Bronchial epithelial cell (primary cell): ENCODE measurements at regions not wholly inside any gene's neighbourhood (a gene's known extent, or its start where the extent isn't known, plus 50 kb on each side); places are given as distances from the start of the nearest gene placed in this dataset.

ENCODE experiments used
- DNase-seq: peaks from one replicate; pipeline ENCODE4 v3.0.0-alpha.2; 2010; ENCODE audit warnings: low read depth
- FAIRE-seq: peaks from 2 replicates; lab custom pipeline; 2011; peaks lifted over from hg19 to GRCh38; lab: Jason Lieb, UNC
- H3K27me3 ChIP-seq: 2 replicates; pipeline ENCODE4 v1.5.1; 2011; ENCODE audit warnings: low read length; ENCODE audit not compliant: control insufficient read depth, insufficient read depth
- H3K36me3 ChIP-seq: 2 replicates; pipeline ENCODE4 v1.5.1; 2011; ENCODE audit warnings: low read length; ENCODE audit not compliant: control insufficient read depth, insufficient read depth
- H3K4me3 ChIP-seq: 2 replicates; pipeline ENCODE4 v1.5.1; 2011; ENCODE audit warnings: mild to moderate bottlenecking, low read depth, low read length, control low read depth
- CTCF ChIP-seq: IDR thresholded peaks from 2 replicates; pipeline ENCODE4 v1.5.1; 2011; ENCODE audit warnings: mild to moderate bottlenecking, moderate library complexity, low read length, control low read depth, inconsistent platforms; ENCODE audit not compliant: insufficient read depth, severe bottlenecking

DNA sequence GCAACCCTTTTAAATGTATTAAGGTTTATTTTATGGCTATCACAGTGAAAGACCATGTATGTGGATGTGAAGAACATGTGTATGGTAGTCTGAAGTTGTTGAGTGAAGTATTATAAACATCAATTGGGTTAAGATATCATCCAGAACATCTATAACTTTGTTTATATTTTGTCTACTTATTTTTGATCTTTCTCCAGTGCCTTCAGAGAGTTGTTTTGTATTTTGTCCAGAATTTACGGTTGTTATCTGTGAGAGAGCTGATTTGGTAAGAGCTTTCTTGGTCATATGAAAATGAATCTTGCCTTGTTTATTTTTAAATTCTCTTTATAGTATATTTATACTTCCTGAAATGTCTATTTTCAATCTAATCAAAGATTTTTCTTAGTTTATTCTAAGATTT, 573.7 kb upstream of the POU3F3 start:
- DNase-seq (no peak), FAIRE-seq (no peak)
- Histone ChIP-seq H3K4me3 (no peak overlapping the region), H3K27me3 (no peaks in the 10 kb centered on the region), H3K36me3 (no peaks in the 10 kb centered on the region)
- no peak for TF ChIP-seq CTCF

DNA sequence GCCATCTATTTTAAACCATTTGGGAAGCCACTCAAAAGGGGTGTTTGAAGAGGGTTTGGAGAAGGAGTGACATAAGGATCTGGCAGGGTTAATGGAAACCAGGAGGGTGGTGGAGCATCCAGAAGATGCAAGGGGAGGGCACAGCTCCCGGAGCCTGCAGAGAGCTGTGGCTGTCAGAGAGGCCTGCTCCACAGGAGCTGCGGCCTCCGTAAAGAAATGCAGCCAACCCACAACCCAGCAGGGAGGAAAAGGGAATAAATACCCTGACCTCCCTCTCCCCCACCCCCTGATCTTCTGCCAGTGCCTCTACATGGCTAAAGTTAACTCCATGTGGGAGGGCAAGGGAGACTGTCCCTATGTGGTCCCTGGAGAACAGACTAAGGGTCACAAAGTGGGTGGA, 567.1 kb upstream of the POU3F3 start:
- no peak for TF ChIP-seq CTCF
- Histone ChIP-seq H3K36me3 (no peaks in the 10 kb centered on the region), H3K4me3 (no peak overlapping the region), H3K27me3 (no peaks in the 10 kb centered on the region)
- no peak for DNase-seq
- FAIRE-seq = no peak

DNA sequence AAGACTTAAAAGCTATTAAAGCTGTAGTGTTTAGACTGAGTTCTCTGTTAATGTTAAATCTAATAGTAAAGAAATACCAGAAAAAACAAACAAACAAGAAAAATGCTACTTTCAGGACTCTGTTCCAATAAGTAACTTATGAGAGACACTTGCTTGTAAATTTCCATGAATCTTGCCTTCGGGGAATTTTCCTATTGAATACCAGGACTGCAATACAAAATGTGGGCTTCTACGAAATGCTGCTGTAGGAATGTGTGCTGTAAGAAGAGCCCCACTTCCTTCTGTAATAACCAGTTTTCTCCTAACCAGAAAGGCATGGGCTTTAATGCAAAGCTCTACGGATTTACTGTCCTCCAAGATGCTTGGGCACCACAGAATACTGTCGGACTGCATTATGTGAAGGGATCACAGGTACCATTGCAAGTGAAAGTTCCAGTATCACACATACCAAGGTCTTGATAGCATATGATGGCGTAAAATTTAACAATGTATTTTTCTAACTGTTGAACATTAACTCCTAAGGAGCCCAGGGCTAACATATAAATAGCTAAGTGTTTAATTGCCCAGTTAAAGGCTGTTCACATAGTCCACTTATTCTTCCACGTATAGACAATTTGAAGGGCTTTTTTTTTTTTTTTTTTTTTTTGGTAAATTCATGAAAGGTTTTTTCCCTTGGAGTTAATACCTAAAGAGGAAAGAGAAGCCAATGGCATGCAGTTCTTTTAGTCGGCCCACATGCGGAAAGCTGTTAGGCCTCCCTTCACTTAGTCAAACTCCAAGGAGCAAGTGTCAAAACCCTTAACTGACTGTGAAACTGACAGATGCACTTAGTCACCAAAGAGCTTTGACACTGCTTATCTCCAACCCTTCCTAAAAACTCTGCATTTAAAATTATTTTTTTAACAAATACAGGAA, 564.0 kb upstream of the POU3F3 start:
- Histone ChIP-seq H3K27me3 (no peaks in the 10 kb centered on the region), H3K4me3 (no peak overlapping the region), H3K36me3 (no peaks in the 10 kb centered on the region)
- FAIRE-seq = no peak
- TF ChIP-seq CTCF = no peak
- DNase-seq = no peak

DNA sequence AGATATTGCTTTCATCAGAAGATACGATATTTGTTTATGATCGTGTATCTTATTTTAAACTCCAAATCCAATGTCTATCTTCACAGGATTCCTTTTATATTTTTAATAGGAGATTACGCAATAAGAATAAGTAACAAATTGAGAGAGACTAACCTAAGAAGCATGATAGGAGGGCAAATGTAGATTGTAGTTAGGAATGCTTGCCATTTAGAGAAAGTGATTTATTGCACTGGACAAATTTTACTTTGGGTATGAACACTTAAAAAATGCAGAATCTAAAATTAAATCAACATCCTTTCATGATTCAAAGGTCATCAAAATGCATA, 563.4 kb upstream of the POU3F3 start:
- Histone ChIP-seq H3K4me3 (no peak overlapping the region), H3K27me3 (no peaks in the 10 kb centered on the region), H3K36me3 (no peaks in the 10 kb centered on the region)
- FAIRE-seq = no peak
- TF ChIP-seq CTCF = no peak
- no peak for DNase-seq

DNA sequence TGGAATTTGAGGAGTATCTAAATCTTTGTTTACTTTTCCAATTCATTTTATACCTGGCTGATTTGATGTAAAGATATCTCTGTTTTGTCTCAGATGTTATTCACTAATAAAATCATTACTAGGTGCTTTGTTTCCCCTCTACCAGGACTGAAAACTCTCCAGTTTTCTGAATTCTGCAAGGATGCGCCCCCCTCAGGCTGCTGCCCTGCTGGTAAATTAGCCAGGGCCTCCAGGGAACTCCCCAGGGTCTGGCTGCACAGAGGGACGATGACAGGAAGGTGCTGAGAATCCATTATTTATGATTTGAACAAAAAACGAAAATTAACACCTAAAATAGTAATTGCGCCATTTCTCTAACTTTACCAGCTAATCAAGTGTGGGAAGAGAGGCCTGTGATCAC, 541.2 kb upstream of the POU3F3 start:
- Histone ChIP-seq H3K36me3 (no peaks in the 10 kb centered on the region), H3K27me3 (no peaks in the 10 kb centered on the region), H3K4me3 (no peak overlapping the region)
- FAIRE-seq = no peak
- TF ChIP-seq CTCF = no peak
- no peak for DNase-seq
